ENCODE measurements at regions not wholly inside any gene's neighbourhood (a gene's known extent, or its start where the extent isn't known, plus 50 kb on each side); places are given as distances from the start of the nearest gene placed in this dataset.
A peak's percentile ranks its signal among the peaks of the same experiment; 100 is the strongest.

- TF ChIP-seq POLR2A (IDR thresholded peaks at IDR 0.05) (no peak), CTCF (IDR thresholded peaks at IDR 0.05) (no peak)
- intact Hi-C loops (cut with DNase I) = no loop called here
- 94 to 96% methylated on average over 18 of the region's 18 CpGs for WGBS, 2 donors
- no peak overlapping the region for H3K27ac ChIP-seq
- no peaks in the 10 kb centered on the region for H3K4me1 ChIP-seq
- H3K4me3 ChIP-seq = no peak overlapping the region
- no peaks in the 10 kb centered on the region for H3K9me3 ChIP-seq
- H3K36me3 ChIP-seq = no peaks in the 10 kb centered on the region
- H3K27me3 ChIP-seq = no peaks in the 10 kb centered on the region
- no peak for DNase-seq
Measured at GRCh38 chr12:24582954-24583601, 365.8 kb downstream of the BCAT1 start.

- Histone ChIP-seq H3K27ac (no peak overlapping the region), H3K4me3 (no peak overlapping the region), H3K27me3 (peaks cover 0 to 10% (median 0%) of the 10 kb centered on the region in 4 donors), H3K4me1 (no peaks in the 10 kb centered on the region), H3K9me3 (no peaks in the 10 kb centered on the region), H3K36me3 (no peaks in the 10 kb centered on the region)
- intact Hi-C loops (cut with DNase I) = no loop called here
- WGBS, 2 donors = 74 to 85% methylated on average over 4 of the region's 4 CpGs
- TF ChIP-seq POLR2A (IDR thresholded peaks at IDR 0.05) (no peak), CTCF (IDR thresholded peaks at IDR 0.05) (no peak)
- no peak for DNase-seq
Measured at GRCh38 chr12:24574538-24574937, 374.4 kb downstream of the BCAT1 start.

GRCh38 chr12:24573621-24574020, 375.3 kb downstream of the BCAT1 start:
- Histone ChIP-seq H3K9me3 (no peaks in the 10 kb centered on the region), H3K4me3 (no peak overlapping the region), H3K27me3 (peaks cover 0 to 10% (median 0%) of the 10 kb centered on the region in 4 donors), H3K4me1 (no peaks in the 10 kb centered on the region), H3K27ac (no peak overlapping the region), H3K36me3 (no peaks in the 10 kb centered on the region)
- no peak for DNase-seq
- intact Hi-C loops (cut with DNase I) = no loop called here
- TF ChIP-seq CTCF (IDR thresholded peaks at IDR 0.05) = no peak
- TF ChIP-seq POLR2A (IDR thresholded peaks at IDR 0.05) = no peak

GRCh38 chr12:24565300-24565699, 383.6 kb downstream of the BCAT1 start:
- no peaks in the 10 kb centered on the region for H3K36me3 ChIP-seq
- H3K4me3 ChIP-seq = no peak overlapping the region
- DNase-seq = no peak
- TF ChIP-seq POLR2A (IDR thresholded peaks at IDR 0.05) = no peak
- no peak for TF ChIP-seq CTCF (IDR thresholded peaks at IDR 0.05)
- H3K27ac ChIP-seq = no peak overlapping the region
- H3K4me1 ChIP-seq = peaks cover 0 to 33% (median 7%) of the 10 kb centered on the region in 3 donors
- H3K9me3 ChIP-seq = no peaks in the 10 kb centered on the region
- peaks cover 0 to 34% (median 0%) of the 10 kb centered on the region in 4 donors for H3K27me3 ChIP-seq
- WGBS, 2 donors = 84 to 90% methylated on average over 5 of the region's 5 CpGs
- intact Hi-C loops (cut with DNase I) = no loop called here

- H3K4me1 ChIP-seq = peaks cover 0 to 44% (median 7%) of the 10 kb centered on the region in 3 donors
- peaks cover 0 to 34% (median 0%) of the 10 kb centered on the region in 4 donors for H3K27me3 ChIP-seq
- peak overlapping the region; percentile 78 to 89 (median 84) for H3K4me3 ChIP-seq
- no peak for DNase-seq
- TF ChIP-seq POLR2A (IDR thresholded peaks at IDR 0.05) = no peak
- TF ChIP-seq CTCF (IDR thresholded peaks at IDR 0.05) = no peak
- intact Hi-C loops (cut with DNase I) = no loop called here
- 2 to 4% methylated on average over 14 of the region's 54 CpGs for whole genome bisulfite sequencing, 2 donors
- H3K9me3 ChIP-seq = no peaks in the 10 kb centered on the region
- H3K27ac ChIP-seq = peak overlapping the region; percentile 75 to 90 (median 86)
- no peaks in the 10 kb centered on the region for H3K36me3 ChIP-seq
Measured at GRCh38 chr12:24562771-24563431, 386.0 kb downstream of the BCAT1 start.
